GM23248 (cell line): ENCODE measurements at regions not wholly inside any gene's neighbourhood (a gene's known extent, or its start where the extent isn't known, plus 50 kb on each side); places are given as distances from the start of the nearest gene placed in this dataset.
A peak's percentile ranks its signal among the peaks of the same experiment; 100 is the strongest.

Experiments
- DNase-seq: peaks from one replicate; pipeline ENCODE4 v3.0.0-alpha.2; 2015
- H2AFZ ChIP-seq: fragments of 200-600 bp; sonication (generic); 2 replicates; pipeline ENCODE4 v1.6.1; 2016; ENCODE audit warnings: antibody characterized with exemption
- H3F3A ChIP-seq: fragments of 200-600 bp; sonication (generic); 2 replicates; pipeline ENCODE4 v1.6.1; 2016; ENCODE audit warnings: mild to moderate bottlenecking, antibody characterized with exemption, mixed run types; ENCODE audit not compliant: insufficient read depth
- H3K27ac ChIP-seq: fragments of 200-600 bp; sonication (generic); 2 replicates; pipeline ENCODE4 v1.5.1; 2016; ENCODE audit warnings: mild to moderate bottlenecking
- H3K27me3 ChIP-seq: fragments of 200-600 bp; sonication (generic); replicated peaks from 2 replicates; pipeline ENCODE4 v1.6.1; 2016; ENCODE audit warnings: mild to moderate bottlenecking; ENCODE audit not compliant: insufficient read depth
- H3K36me3 ChIP-seq: fragments of 200-600 bp; sonication (generic); 2 replicates; pipeline ENCODE4 v1.6.1; 2016; ENCODE audit warnings: low read depth, mild to moderate bottlenecking
- H3K4me1 ChIP-seq: fragments of 200-600 bp; sonication (generic); 2 replicates; pipeline ENCODE4 v1.6.1; 2016; ENCODE audit warnings: mild to moderate bottlenecking; ENCODE audit not compliant: insufficient read depth
- H3K4me2 ChIP-seq: fragments of 200-600 bp; sonication (generic); one replicate; pipeline ENCODE4 v1.6.1; 2016; ENCODE audit warnings: mild to moderate bottlenecking; ENCODE audit not compliant: unreplicated experiment
- H3K4me3 ChIP-seq: fragments of 200-600 bp; sonication (generic); 2 replicates; pipeline ENCODE4 v1.5.1; 2016; ENCODE audit warnings: mild to moderate bottlenecking
- H3K79me2 ChIP-seq: fragments of 200-600 bp; sonication (generic); 2 replicates; pipeline ENCODE4 v1.6.1; 2016; ENCODE audit warnings: mild to moderate bottlenecking; ENCODE audit not compliant: insufficient read depth
- H3K9ac ChIP-seq: fragments of 200-600 bp; sonication (generic); 2 replicates; pipeline ENCODE4 v1.6.1; 2016; ENCODE audit warnings: mild to moderate bottlenecking
- H3K9me2 ChIP-seq: fragments of 200-600 bp; sonication (generic); 2 replicates; pipeline ENCODE4 v1.6.1; 2016; ENCODE audit warnings: mixed run types, mild to moderate bottlenecking, moderate library complexity; ENCODE audit not compliant: insufficient read depth
- H3K9me3 ChIP-seq: fragments of 200-600 bp; sonication (generic); one replicate; pipeline ENCODE4 v1.6.1; 2017; ENCODE audit warnings: low read depth
- H4K20me1 ChIP-seq: fragments of 200-600 bp; sonication (generic); 2 replicates; pipeline ENCODE4 v1.6.0; 2016; ENCODE audit not compliant: insufficient read depth
- EZH2 ChIP-seq: fragments of 200-600 bp; sonication (generic); IDR thresholded peaks from 2 replicates; pipeline ENCODE4 v1.6.1; 2018; ENCODE audit warnings: antibody characterized with exemption, mild to moderate bottlenecking; ENCODE audit not compliant: insufficient read depth, poor library complexity, severe bottlenecking
- EZH2phosphoT487 ChIP-seq: fragments of 200-600 bp; sonication (generic); IDR thresholded peaks from 2 replicates; pipeline ENCODE4 v1.6.1; 2018; ENCODE audit warnings: antibody characterized with exemption, moderate library complexity, mild to moderate bottlenecking, low read depth; ENCODE audit not compliant: insufficient read depth
- WGBS, 2 experiments: methylation state at CpG; one replicate each; pipeline ENCODE4 v1.1.6; 2015 to 2017; ENCODE audit warnings: low lambda C conversion rate in 2 of 2, low coverage in 1 of 2; ENCODE audit errors: missing lambda C conversion rate in 2 of 2; 5-methylcytosine and 5-hydroxymethylcytosine counted together
- in situ Hi-C: fragments of 300-500 bp; cut with MboI; formaldehyde crosslinking; loops from 2 replicates; pipeline ENCODE4 v1.15.0; 2020

DNA sequence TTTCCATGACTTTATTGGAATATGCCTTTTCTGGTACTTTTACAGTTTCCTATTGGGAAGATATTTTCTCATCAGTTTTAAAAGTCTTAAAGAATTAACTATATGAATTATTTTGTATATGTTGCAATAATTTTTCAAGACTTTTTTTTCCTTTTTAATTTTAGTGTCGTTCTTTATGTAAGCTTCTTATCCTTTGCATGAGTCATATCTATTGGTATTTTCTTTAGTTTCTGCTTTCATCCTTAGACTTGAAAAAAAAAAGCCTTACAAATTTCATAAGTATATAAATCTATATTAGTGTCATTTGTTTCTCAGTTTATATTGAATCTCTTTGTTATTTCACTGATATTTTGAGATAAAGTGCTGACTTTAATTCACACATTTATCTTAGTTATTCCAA is 94.9 kb downstream of the DSEL start:
- Histone ChIP-seq H4K20me1 (no peaks in the 10 kb centered on the region), H3K4me2 (no peak overlapping the region), H3K9ac (no peak overlapping the region), H3K27me3 (no peaks in the 10 kb centered on the region), H3K9me3 (no peaks in the 10 kb centered on the region), H3F3A (peaks cover 17% of the 10 kb centered on the region), H3K4me3 (no peak overlapping the region), H2AFZ (no peak overlapping the region), H3K9me2 (no peaks in the 10 kb centered on the region), H3K4me1 (peaks cover 12% of the 10 kb centered on the region), H3K27ac (no peak overlapping the region), H3K79me2 (no peaks in the 10 kb centered on the region), H3K36me3 (no peaks in the 10 kb centered on the region)
- TF ChIP-seq EZH2phosphoT487 (no peak), EZH2 (no peak)
- in situ Hi-C loops, result no loop called here
- no peak for DNase-seq
- WGBS, 2 experiments, result 87 to 90% methylated on average over 1 of the region's 1 CpG

GRCh38 chr18:67417864-67418523 is 98.5 kb downstream of the DSEL start:
- no peaks in the 10 kb centered on the region for H3F3A ChIP-seq
- H3K27ac ChIP-seq, result peak overlapping the region; percentile 18; the same call in 1 of the 2 replicates
- H3K9me3 ChIP-seq, result no peaks in the 10 kb centered on the region
- in situ Hi-C loops, result no loop called here
- H3K4me3 ChIP-seq, result peak overlapping the region; percentile 54
- no peaks in the 10 kb centered on the region for H3K36me3 ChIP-seq
- H3K27me3 ChIP-seq, result no peaks in the 10 kb centered on the region
- WGBS, 2 experiments, result 71 to 72% methylated on average over 6 of the region's 6 CpGs
- H2AFZ ChIP-seq, result peak overlapping the region; percentile 79
- DNase-seq, result peak; percentile 73
- peak overlapping the region; percentile 38 for H3K9ac ChIP-seq
- no peaks in the 10 kb centered on the region for H3K79me2 ChIP-seq
- peak overlapping the region; percentile 46 for H3K4me2 ChIP-seq
- H4K20me1 ChIP-seq, result no peaks in the 10 kb centered on the region
- H3K4me1 ChIP-seq, result no peaks in the 10 kb centered on the region
- TF ChIP-seq EZH2phosphoT487, result no peak
- TF ChIP-seq EZH2, result no peak
- H3K9me2 ChIP-seq, result no peaks in the 10 kb centered on the region

DNA sequence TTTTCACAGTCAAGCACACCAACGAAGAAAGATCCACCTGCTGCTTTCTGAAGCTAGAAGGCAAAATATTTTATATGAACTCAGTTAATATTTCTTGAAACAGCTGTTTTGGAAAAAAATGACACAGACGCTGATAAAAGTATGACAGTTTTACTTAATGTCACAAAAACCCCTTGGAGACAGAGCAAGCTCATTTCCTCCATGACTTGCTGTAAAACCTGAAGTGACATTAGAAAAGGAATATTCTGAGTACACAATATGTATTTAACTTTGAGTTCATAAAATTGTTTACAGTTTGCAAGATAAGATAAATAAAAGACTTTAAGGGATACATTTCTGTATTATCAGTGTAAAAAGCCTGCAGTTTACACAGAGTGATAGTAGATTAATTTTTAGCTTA is 105.4 kb downstream of the DSEL start:
- Histone ChIP-seq H3K9me2 (no peaks in the 10 kb centered on the region), H2AFZ (no peak overlapping the region), H3K4me2 (peak overlapping the region; percentile 22), H3K4me3 (no peak overlapping the region), H3K79me2 (no peaks in the 10 kb centered on the region), H3K27me3 (no peaks in the 10 kb centered on the region), H3K4me1 (peaks cover 15% of the 10 kb centered on the region), H3K9me3 (no peaks in the 10 kb centered on the region), H3F3A (no peaks in the 10 kb centered on the region), H3K9ac (no peak overlapping the region), H4K20me1 (no peaks in the 10 kb centered on the region), H3K27ac (no peak overlapping the region), H3K36me3 (no peaks in the 10 kb centered on the region)
- TF ChIP-seq EZH2 (no peak), EZH2phosphoT487 (no peak)
- in situ Hi-C loops, result no loop called here
- WGBS, 2 experiments, result 7 to 9% methylated on average over 2 of the region's 2 CpGs
- no peak for DNase-seq

GRCh38 chr18:67410075-67411070 is 106.1 kb downstream of the DSEL start:
- no peaks in the 10 kb centered on the region for H4K20me1 ChIP-seq
- peak; percentile 33 for DNase-seq
- H2AFZ ChIP-seq, result no peak overlapping the region
- H3K4me3 ChIP-seq, result no peak overlapping the region
- H3K27ac ChIP-seq, result peak overlapping the region; percentile 9; the same call in 1 of the 2 replicates
- H3K9me3 ChIP-seq, result no peaks in the 10 kb centered on the region
- H3K9me2 ChIP-seq, result no peaks in the 10 kb centered on the region
- H3K79me2 ChIP-seq, result no peaks in the 10 kb centered on the region
- in situ Hi-C loops, result no loop called here
- no peaks in the 10 kb centered on the region for H3F3A ChIP-seq
- WGBS, 2 experiments, result 32 to 33% methylated on average over 4 of the region's 4 CpGs
- peak overlapping the region; percentile 22 for H3K4me2 ChIP-seq
- no peak for TF ChIP-seq EZH2phosphoT487
- no peak for TF ChIP-seq EZH2
- H3K9ac ChIP-seq, result no peak overlapping the region
- H3K36me3 ChIP-seq, result no peaks in the 10 kb centered on the region
- peaks cover 15% of the 10 kb centered on the region for H3K4me1 ChIP-seq
- H3K27me3 ChIP-seq, result no peaks in the 10 kb centered on the region
